SK-N-SH treated with all-trans-retinoic acid at 6 μM for 48 hours (cell line): ENCODE measurements at regions not wholly inside any gene's neighbourhood (a gene's known extent, or its start where the extent isn't known, plus 50 kb on each side); places are given as distances from the start of the nearest gene placed in this dataset.

ENCODE experiments used
- ATAC-seq: fragments of 200-7000 bp; cut with Tn5 transposase; 3 replicates; pipeline ENCODE4 v1.9.1; 2020; ENCODE audit warnings: mild to moderate bottlenecking, moderate library complexity
- ARNTL ChIP-seq: fragments of 450-650 bp; formaldehyde crosslinking; IDR thresholded peaks from 2 replicates; pipeline ENCODE4 v1.5.0; 2020; ENCODE audit warnings: low read depth, mild to moderate bottlenecking, moderate library complexity, borderline replicate concordance
- BACH2 ChIP-seq: fragments of 250-450 bp; sonication (Bioruptor Pico); IDR thresholded peaks from 2 replicates; pipeline ENCODE4 v1.9.0; 2021; ENCODE audit warnings: mild to moderate bottlenecking, borderline replicate concordance
- CSRNP3 ChIP-seq: fragments of 250-450 bp; sonication (Bioruptor Pico); IDR thresholded peaks from 2 replicates; pipeline ENCODE4 v1.5.1; 2021; ENCODE audit warnings: mild to moderate bottlenecking, moderate library complexity
- ESRRG ChIP-seq: fragments of 250-450 bp; sonication (Bioruptor Pico); IDR thresholded peaks from 2 replicates; pipeline ENCODE4 v1.6.1; 2021; ENCODE audit warnings: mild to moderate bottlenecking
- GLIS3 ChIP-seq: fragments of 250-450 bp; sonication (Bioruptor Pico); IDR thresholded peaks from 2 replicates; pipeline ENCODE4 v1.5.0; 2020; ENCODE audit warnings: mild to moderate bottlenecking, moderate library complexity
- ISL1 ChIP-seq: fragments of 250-450 bp; sonication (Bioruptor Pico); IDR thresholded peaks from 2 replicates; pipeline ENCODE4 v2.1.2; 2022; ENCODE audit warnings: mild to moderate bottlenecking, moderate library complexity
- OSR1 ChIP-seq: fragments of 250-450 bp; sonication (Bioruptor Pico); IDR thresholded peaks from 2 replicates; pipeline ENCODE4 v1.8.0; 2022; ENCODE audit warnings: moderate library complexity, mild to moderate bottlenecking, inconsistent platforms
- POU6F1 ChIP-seq: fragments of 250-450 bp; sonication (Bioruptor Pico); IDR thresholded peaks from 2 replicates; pipeline ENCODE4 v1.8.0; 2021; ENCODE audit warnings: low read depth, mild to moderate bottlenecking, moderate library complexity, borderline replicate concordance
- PPARA ChIP-seq: fragments of 250-450 bp; sonication (Bioruptor Pico); IDR thresholded peaks from 2 replicates; pipeline ENCODE4 v1.5.0; 2020; ENCODE audit warnings: mild to moderate bottlenecking, borderline replicate concordance
- RARB ChIP-seq: fragments of 250-450 bp; sonication (Bioruptor Pico); IDR thresholded peaks from 2 replicates; pipeline ENCODE4 v1.8.0; 2021; ENCODE audit warnings: mild to moderate bottlenecking, moderate library complexity
- TCF4 ChIP-seq: fragments of 250-450 bp; sonication (Bioruptor Pico); IDR thresholded peaks from 2 replicates; pipeline ENCODE4 v1.8.0; 2021; ENCODE audit warnings: mild to moderate bottlenecking, moderate library complexity, borderline replicate concordance
- TOX ChIP-seq: fragments of 250-450 bp; sonication (Bioruptor Pico); IDR thresholded peaks from 2 replicates; pipeline ENCODE4 v1.8.0; 2021; ENCODE audit warnings: mild to moderate bottlenecking, moderate library complexity, borderline replicate concordance
- ZC3H10 ChIP-seq: fragments of 250-450 bp; sonication (Bioruptor Pico); IDR thresholded peaks from 2 replicates; pipeline ENCODE4 v1.5.1; 2021; ENCODE audit warnings: mild to moderate bottlenecking, moderate library complexity
- ZFP3 ChIP-seq: fragments of 250-450 bp; sonication (Bioruptor Pico); IDR thresholded peaks from 2 replicates; pipeline ENCODE4 v1.5.0; 2020; ENCODE audit warnings: mild to moderate bottlenecking, moderate library complexity
- ZFP30 ChIP-seq: fragments of 450-650 bp; formaldehyde crosslinking; IDR thresholded peaks from 2 replicates; pipeline ENCODE4 v1.5.0; 2022; ENCODE audit warnings: mild to moderate bottlenecking, moderate library complexity
- ZNF565 ChIP-seq: fragments of 450-650 bp; formaldehyde crosslinking; conservative IDR thresholded peaks from 2 replicates; pipeline ENCODE4 v1.5.0; 2020; ENCODE audit warnings: low read depth, mild to moderate bottlenecking, moderate library complexity
- ZNF70 ChIP-seq: fragments of 450-650 bp; formaldehyde crosslinking; IDR thresholded peaks from 2 replicates; pipeline ENCODE4 v1.5.0; 2020; ENCODE audit warnings: mild to moderate bottlenecking, moderate library complexity
- TF ChIP-seq, protein P1 (sequence below): fragments of 250-450 bp; sonication (Bioruptor Pico); IDR thresholded peaks from 2 replicates; pipeline ENCODE4 v1.5.0; 2020; ENCODE audit warnings: mild to moderate bottlenecking, moderate library complexity

DNA sequence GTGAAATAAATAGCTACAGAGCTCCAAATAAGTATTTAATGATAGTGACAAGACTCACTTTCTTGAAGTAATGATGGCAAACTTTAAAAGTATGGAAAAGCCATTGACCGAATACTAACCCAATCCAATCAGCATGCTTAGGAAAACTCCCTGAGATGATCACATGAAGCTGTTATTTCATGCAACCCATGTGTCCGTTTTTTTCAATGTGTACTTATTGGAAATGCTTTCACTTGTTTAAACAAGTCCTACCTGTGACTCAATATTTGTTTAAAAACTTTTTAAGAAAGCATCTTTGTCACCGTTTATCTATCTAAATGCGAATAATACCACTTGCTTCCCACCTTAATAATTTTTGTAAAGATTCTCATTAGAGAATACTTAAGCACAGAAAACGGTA is 185.8 kb downstream of the NRIP1 start:
- TF ChIP-seq CSRNP3 (CRISPR knock-in tag) (no peak), BACH2 (CRISPR knock-in tag) (no peak)
- ATAC-seq, result no peak

GRCh38 chr21:14877581-14878228 is 187.1 kb downstream of the NRIP1 start:
- TF ChIP-seq POU6F1 (CRISPR knock-in tag), result no peak
- TF ChIP-seq PPARA (CRISPR knock-in tag), result no peak
- TF ChIP-seq ZNF70 (CRISPR knock-in tag), result no peak
- no peak for TF ChIP-seq OSR1 (CRISPR knock-in tag)
- TF ChIP-seq TOX (CRISPR knock-in tag), result no peak
- no peak for TF ChIP-seq TCF4 (CRISPR knock-in tag)
- no peak for TF ChIP-seq ARNTL (CRISPR knock-in tag)
- TF ChIP-seq ZNF565 (CRISPR knock-in tag), result no peak
- no peak for TF ChIP-seq CSRNP3 (CRISPR knock-in tag)
- TF ChIP-seq ZC3H10 (CRISPR knock-in tag), result no peak
- TF ChIP-seq GLIS3 (CRISPR knock-in tag), result no peak
- TF ChIP-seq, all 23 proteins: peak for 0
- no peak for ATAC-seq

- ATAC-seq, result no peak
- TF ChIP-seq ESRRG (CRISPR knock-in tag) (no peak), ARNTL (CRISPR knock-in tag) (no peak), ZNF70 (CRISPR knock-in tag) (no peak), ISL1 (CRISPR knock-in tag) (no peak), BACH2 (CRISPR knock-in tag) (no peak), ZFP3 (CRISPR knock-in tag) (no peak), TCF4 (CRISPR knock-in tag) (no peak), TOX (CRISPR knock-in tag) (no peak), RARB (CRISPR knock-in tag) (no peak), ZC3H10 (CRISPR knock-in tag) (no peak), ZFP30 (no peak), POU6F1 (CRISPR knock-in tag) (no peak)
- TF ChIP-seq, protein P1, sequence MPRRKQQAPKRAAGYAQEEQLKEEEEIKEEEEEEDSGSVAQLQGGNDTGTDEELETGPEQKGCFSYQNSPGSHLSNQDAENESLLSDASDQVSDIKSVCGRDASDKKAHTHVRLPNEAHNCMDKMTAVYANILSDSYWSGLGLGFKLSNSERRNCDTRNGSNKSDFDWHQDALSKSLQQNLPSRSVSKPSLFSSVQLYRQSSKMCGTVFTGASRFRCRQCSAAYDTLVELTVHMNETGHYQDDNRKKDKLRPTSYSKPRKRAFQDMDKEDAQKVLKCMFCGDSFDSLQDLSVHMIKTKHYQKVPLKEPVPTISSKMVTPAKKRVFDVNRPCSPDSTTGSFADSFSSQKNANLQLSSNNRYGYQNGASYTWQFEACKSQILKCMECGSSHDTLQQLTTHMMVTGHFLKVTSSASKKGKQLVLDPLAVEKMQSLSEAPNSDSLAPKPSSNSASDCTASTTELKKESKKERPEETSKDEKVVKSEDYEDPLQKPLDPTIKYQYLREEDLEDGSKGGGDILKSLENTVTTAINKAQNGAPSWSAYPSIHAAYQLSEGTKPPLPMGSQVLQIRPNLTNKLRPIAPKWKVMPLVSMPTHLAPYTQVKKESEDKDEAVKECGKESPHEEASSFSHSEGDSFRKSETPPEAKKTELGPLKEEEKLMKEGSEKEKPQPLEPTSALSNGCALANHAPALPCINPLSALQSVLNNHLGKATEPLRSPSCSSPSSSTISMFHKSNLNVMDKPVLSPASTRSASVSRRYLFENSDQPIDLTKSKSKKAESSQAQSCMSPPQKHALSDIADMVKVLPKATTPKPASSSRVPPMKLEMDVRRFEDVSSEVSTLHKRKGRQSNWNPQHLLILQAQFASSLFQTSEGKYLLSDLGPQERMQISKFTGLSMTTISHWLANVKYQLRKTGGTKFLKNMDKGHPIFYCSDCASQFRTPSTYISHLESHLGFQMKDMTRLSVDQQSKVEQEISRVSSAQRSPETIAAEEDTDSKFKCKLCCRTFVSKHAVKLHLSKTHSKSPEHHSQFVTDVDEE (CRISPR knock-in tag), result no peak
- TF ChIP-seq, all 23 proteins: peak for 0
These were observed 188.3 kb downstream of the NRIP1 start for GRCh38 chr21:14876524-14876840.
